ENCODE measurements at regions not wholly inside any gene's neighbourhood (a gene's known extent, or its start where the extent isn't known, plus 50 kb on each side); places are given as distances from the start of the nearest gene placed in this dataset.

DNA sequence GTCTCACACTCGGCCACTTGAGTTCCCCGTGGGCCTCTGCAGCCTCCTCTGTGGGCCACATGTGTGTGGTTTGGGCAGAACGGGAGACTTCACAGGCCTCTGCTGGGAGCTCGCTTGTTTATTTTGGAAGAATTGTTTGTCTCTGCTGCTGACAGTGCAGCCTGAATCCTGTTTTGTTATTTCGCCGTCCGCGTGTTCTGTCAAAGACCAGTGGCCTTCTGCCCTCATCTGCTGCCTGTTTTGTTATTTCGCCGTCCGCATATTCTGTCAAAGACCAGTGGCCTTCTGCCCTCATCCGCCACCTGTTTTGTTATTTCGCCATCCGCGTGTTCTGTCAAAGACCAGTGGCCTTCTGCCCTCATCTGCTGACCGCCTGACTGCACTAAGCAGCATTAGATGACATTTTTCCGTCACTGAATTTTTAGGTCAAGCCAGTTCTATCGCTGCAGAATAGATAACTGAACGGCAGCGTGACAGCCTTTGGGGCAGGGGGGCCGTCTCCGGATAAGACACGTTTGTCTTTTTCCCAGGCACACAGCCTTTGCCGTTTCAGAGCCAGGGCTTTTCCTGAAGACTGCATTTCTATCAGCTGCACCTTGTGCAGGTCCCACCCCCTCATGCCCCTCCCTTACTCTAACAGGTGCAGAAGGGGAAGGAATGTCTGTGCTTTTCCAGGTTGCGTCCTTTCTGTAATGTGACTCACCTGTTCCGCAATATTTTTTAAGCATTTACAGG, 158.5 kb upstream of the AFDN start (continued):
- TF ChIP-seq, protein P1, sequence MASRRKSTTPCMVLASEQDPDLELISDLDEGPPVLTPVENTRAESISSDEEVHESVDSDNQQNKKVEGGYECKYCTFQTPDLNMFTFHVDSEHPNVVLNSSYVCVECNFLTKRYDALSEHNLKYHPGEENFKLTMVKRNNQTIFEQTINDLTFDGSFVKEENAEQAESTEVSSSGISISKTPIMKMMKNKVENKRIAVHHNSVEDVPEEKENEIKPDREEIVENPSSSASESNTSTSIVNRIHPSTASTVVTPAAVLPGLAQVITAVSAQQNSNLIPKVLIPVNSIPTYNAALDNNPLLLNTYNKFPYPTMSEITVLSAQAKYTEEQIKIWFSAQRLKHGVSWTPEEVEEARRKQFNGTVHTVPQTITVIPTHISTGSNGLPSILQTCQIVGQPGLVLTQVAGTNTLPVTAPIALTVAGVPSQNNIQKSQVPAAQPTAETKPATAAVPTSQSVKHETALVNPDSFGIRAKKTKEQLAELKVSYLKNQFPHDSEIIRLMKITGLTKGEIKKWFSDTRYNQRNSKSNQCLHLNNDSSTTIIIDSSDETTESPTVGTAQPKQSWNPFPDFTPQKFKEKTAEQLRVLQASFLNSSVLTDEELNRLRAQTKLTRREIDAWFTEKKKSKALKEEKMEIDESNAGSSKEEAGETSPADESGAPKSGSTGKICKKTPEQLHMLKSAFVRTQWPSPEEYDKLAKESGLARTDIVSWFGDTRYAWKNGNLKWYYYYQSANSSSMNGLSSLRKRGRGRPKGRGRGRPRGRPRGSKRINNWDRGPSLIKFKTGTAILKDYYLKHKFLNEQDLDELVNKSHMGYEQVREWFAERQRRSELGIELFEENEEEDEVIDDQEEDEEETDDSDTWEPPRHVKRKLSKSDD (CRISPR knock-in tag; IDR thresholded peaks at IDR 0.05; ENCODE audit: low read depth), result peak; percentile 97
- TF ChIP-seq, protein P2, sequence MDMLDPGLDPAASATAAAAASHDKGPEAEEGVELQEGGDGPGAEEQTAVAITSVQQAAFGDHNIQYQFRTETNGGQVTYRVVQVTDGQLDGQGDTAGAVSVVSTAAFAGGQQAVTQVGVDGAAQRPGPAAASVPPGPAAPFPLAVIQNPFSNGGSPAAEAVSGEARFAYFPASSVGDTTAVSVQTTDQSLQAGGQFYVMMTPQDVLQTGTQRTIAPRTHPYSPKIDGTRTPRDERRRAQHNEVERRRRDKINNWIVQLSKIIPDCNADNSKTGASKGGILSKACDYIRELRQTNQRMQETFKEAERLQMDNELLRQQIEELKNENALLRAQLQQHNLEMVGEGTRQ (IDR thresholded peaks at IDR 0.05; ENCODE audit: low read depth, low read length), result no peak; the same call in 1 of the 2 replicates
- TF ChIP-seq, protein P2 (CRISPR knock-in tag; IDR thresholded peaks at IDR 0.05; ENCODE audit: borderline replicate concordance), result peak; percentile 64; the same call in 1 of the 2 replicates
- TF ChIP-seq MBNL3 (CRISPR knock-in tag; conservative IDR thresholded peaks at IDR 0.05) (no peak), TCF12 (IDR thresholded peaks at IDR 0.05) (no peak), TCF12 (CRISPR knock-in tag; IDR thresholded peaks at IDR 0.05) (peak; percentile 99), PHF8 (CRISPR knock-in tag; IDR thresholded peaks at IDR 0.05) (0 out of 2 replicates have a peak, but pooled peaks have one; percentile 43), ZNF180 (CRISPR knock-in tag; IDR thresholded peaks at IDR 0.05; ENCODE audit: borderline replicate concordance, low read depth) (no peak), MED8 (CRISPR knock-in tag; IDR thresholded peaks at IDR 0.05; ENCODE audit: insufficient replicate concordance) (peak; percentile 93), ZNF879 (CRISPR knock-in tag; IDR thresholded peaks at IDR 0.05) (no peak), SMARCC2 (IDR thresholded peaks at IDR 0.05) (no peak), CAMTA2 (CRISPR knock-in tag; IDR thresholded peaks at IDR 0.05; ENCODE audit: borderline replicate concordance) (peak; percentile 49; the same call in 1 of the 2 replicates), ZFP82 (CRISPR knock-in tag; IDR thresholded peaks at IDR 0.05; ENCODE audit: borderline replicate concordance) (no peak), MTA3 (CRISPR knock-in tag; IDR thresholded peaks at IDR 0.05) (no peak), ZNF850 (CRISPR knock-in tag; conservative IDR thresholded peaks at IDR 0.05) (no peak), SNAI1 (CRISPR knock-in tag; IDR thresholded peaks at IDR 0.05; ENCODE audit: borderline replicate concordance) (peak; percentile 98; the same call in 1 of the 2 replicates)
- TF ChIP-seq, protein P3, sequence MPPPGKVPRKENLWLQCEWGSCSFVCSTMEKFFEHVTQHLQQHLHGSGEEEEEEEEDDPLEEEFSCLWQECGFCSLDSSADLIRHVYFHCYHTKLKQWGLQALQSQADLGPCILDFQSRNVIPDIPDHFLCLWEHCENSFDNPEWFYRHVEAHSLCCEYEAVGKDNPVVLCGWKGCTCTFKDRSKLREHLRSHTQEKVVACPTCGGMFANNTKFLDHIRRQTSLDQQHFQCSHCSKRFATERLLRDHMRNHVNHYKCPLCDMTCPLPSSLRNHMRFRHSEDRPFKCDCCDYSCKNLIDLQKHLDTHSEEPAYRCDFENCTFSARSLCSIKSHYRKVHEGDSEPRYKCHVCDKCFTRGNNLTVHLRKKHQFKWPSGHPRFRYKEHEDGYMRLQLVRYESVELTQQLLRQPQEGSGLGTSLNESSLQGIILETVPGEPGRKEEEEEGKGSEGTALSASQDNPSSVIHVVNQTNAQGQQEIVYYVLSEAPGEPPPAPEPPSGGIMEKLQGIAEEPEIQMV (CRISPR knock-in tag; IDR thresholded peaks at IDR 0.05; ENCODE audit: low read depth), result peak; percentile 99
- TF ChIP-seq, protein P4, sequence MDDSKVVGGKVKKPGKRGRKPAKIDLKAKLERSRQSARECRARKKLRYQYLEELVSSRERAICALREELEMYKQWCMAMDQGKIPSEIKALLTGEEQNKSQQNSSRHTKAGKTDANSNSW (CRISPR knock-in tag; IDR thresholded peaks at IDR 0.05; ENCODE audit: borderline replicate concordance), result peak; percentile 88; the same call in 1 of the 2 replicates
- TF ChIP-seq, protein P5, sequence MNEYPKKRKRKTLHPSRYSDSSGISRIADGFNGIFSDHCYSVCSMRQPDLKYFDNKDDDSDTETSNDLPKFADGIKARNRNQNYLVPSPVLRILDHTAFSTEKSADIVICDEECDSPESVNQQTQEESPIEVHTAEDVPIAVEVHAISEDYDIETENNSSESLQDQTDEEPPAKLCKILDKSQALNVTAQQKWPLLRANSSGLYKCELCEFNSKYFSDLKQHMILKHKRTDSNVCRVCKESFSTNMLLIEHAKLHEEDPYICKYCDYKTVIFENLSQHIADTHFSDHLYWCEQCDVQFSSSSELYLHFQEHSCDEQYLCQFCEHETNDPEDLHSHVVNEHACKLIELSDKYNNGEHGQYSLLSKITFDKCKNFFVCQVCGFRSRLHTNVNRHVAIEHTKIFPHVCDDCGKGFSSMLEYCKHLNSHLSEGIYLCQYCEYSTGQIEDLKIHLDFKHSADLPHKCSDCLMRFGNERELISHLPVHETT (CRISPR knock-in tag; conservative IDR thresholded peaks at IDR 0.05), result peak; percentile 70; the same call in 1 of the 2 replicates
- TF ChIP-seq, protein P6, sequence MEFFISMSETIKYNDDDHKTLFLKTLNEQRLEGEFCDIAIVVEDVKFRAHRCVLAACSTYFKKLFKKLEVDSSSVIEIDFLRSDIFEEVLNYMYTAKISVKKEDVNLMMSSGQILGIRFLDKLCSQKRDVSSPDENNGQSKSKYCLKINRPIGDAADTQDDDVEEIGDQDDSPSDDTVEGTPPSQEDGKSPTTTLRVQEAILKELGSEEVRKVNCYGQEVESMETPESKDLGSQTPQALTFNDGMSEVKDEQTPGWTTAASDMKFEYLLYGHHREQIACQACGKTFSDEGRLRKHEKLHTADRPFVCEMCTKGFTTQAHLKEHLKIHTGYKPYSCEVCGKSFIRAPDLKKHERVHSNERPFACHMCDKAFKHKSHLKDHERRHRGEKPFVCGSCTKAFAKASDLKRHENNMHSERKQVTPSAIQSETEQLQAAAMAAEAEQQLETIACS (CRISPR knock-in tag; IDR thresholded peaks at IDR 0.05), result no peak
